Inferior parietal cortex (tissue), 1 donor: ENCODE measurements at regions not wholly inside any gene's neighbourhood (a gene's known extent, or its start where the extent isn't known, plus 50 kb on each side); places are given as distances from the start of the nearest gene placed in this dataset.
"Not testable (repeated sequence)": the region's sequence is repeated elsewhere in the genome, so short reads cannot be mapped to it uniquely, and the experiment has no call there.

Experiments
- DNase-seq: peaks from one replicate; pipeline ENCODE4 v3.0.0-alpha.2; 2016; ENCODE audit errors: extremely low spot score

DNA sequence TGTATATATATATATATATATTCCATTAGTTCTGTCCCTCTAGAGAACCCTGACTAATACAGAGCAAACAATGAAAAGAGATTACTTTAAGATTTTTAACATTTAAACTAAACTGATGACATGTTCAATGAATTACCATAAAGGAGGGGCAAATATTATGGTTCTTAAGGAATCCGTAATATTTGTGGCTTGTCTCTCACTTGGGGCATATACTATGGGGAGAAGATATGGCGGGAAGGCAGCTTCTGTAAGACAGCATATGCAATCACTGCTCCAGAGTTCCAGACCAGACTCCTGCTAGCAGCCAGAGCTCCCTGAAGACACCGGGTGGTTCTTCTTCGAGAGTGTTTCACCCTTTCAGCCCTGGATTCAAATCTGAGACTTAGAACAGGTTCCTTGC is 321.1 kb upstream of the NT5E start:
- DNase-seq: no peak

- DNase-seq: not testable (repeated sequence)
Observed at GRCh38 chr6:85128256-85128655, 321.6 kb upstream of the NT5E start.

DNA sequence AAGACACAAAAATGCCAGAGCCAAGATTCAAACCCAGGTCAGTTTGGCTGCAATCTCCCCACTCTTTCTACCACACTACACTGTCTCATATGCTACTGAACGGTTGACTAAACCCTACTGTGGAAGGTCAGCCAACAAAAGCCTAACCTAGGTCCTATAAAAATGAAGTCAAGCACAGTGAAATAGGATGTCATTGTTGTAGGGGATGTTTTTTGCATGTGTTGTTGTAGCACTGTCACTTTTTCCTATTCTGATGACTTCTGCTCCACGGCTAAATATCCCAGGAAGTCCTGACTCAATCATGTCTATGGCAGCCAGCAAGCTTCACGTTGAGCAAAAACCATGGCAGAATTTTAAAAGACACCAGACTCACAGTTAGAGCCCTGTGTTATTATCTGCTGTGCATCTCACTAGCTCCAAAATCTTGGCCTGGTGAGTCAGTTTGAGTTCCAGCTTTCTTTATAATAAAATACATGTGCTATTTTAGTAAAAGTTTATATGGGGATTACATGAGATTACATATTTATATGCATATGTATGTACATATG is 322.1 kb upstream of the NT5E start:
- DNase-seq: no peak

GRCh38 chr6:85127168-85127498 is 322.8 kb upstream of the NT5E start:
- DNase-seq: no peak

- DNase-seq: peak; percentile 37
Observed at GRCh38 chr6:85126485-85127167, 323.3 kb upstream of the NT5E start.

DNA sequence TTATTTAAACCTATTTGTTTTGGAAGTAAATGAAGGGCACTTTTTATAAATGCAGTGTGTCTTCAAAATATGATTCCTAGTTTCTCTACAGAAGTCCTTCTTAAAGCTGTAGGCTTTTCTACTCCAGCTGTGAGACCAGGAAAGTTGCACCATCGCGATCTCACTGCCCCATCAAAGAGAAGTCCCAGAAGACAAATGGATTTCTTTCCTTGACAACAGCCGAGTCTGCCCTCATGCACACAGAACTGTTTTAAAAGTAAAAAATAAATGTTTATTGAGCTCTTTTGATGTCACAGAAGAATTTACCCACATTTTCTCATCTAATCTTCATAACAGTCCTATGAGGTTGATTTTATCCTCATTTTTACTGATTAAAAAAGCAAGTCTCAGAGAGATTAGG is 324.4 kb upstream of the NT5E start:
- no peak for DNase-seq

DNA sequence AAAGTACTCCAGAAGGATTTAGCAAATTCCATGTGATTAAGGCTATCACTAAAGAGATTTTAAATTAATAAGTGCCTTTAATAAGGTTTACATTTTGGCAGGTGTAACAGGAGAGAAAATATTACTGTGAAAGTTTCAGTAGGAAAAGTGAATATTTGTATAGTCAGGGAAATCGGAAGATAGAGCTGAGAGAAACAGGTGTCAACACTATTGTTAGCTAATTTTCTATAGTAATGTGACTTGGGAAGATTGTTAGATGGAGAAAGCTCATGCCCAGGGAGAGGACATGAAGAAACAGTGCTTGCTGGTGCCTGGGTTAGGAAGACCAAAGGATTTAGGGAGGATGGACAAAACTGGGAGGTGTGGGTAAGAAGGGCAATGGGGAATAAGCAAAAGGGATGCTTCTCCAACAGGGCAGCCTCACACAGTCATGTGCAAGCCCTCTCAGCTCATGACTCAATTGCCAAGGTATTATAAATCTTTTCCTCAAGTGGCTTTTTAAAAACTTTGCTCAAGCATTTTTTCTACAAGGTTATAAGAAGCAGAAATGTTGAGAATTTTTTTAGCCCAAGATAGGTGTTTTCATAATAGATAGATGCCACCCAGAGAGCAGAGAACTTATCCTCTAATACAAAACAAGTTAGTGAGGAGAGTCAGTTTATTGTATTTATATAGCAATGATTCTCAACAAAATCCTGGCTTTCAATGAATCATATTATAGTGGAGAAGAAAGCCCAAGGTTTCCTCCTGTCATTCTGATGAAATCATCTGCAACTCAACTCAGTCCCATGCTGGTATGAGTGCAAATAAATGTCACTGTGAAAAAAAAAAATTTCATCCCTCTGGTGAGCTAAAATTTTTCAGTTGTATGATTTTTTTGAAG is 325.2 kb upstream of the NT5E start:
- DNase-seq: no peak

DNA sequence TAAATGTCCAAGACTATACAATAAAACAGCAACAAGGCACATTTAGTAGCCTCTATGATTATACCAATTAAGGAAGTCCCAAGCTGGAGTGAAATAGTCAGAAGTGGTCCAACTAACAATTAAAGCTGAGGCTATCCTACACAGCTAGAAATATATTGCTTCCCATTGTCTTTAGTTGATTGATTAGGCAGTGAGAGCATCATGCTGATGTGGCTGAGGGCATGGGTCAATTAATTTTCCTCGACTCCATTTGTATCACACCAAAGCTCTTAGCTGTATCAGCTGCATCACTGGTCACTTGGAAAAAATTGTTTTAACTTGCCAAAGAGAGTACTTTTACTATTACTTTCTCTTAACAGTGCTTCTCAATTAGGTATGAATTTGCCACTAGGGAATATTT is 328.7 kb upstream of the NT5E start:
- no peak for DNase-seq

DNA sequence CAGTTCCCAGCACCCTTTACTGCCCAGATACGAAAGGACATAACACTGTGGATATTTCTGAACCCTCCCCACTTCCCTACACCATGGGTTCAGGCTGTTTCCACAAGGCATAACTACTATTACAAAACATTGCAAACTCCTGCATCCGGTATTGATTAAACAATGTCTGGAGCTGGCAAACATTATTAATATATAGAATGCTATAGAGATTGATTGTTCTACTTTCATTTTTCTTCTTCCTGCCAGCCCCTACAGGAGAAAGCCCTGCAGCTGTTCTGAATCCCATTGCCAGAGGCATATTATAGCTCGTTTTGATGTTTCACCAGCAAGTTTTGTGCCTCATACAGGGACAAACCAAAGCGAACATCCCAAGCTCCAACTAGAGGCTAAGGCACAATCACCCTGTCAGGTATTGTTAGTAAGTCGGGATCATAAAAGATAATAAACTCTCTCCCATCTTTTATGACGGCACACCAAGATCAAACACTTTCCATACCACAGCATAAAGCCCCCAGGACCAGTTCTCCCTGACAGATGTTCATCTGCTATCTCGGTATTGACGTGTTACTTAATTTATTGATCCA is 331.1 kb upstream of the NT5E start:
- no peak for DNase-seq

DNA sequence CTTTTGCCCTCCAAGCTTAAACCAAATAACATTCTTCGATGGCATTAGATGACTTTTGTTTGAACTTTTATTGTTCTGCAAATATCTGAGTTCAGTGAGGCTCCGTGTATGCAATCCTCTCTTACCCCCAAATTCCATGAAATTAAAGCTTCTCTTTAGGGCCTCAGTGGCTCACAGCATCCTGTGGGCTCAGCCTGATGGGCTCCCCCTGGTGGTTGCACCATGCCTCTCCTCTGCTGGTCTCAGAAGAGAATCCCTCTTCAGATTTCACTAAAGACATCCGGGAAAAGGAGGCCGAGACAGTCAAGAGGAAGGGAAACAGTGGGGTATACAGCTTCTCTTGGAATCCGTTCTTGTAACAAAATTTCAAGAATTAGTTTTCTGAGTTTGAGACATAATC is 331.6 kb upstream of the NT5E start:
- no peak for DNase-seq

GRCh38 chr6:85116475-85116874 is 333.4 kb upstream of the NT5E start:
- no peak for DNase-seq

DNA sequence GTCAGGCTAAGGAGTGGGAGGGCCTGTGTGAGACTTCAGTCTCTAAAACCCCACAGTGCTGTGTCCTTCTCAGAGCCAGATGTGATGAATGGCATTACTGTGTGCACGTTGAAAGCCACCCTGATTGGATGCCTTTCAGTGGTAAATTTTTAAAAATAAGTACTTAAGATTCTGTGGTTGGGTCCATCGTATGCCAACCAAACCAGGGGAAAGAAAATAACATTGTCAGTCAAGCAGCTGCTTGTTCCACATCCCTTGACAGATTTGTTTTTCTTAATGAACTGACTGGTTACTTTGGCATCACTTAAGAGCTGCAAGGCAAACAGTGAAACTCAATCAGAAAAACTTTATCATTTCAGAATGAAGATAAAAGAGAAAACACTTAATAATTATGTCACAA is 334.0 kb upstream of the NT5E start:
- DNase-seq: no peak

DNA sequence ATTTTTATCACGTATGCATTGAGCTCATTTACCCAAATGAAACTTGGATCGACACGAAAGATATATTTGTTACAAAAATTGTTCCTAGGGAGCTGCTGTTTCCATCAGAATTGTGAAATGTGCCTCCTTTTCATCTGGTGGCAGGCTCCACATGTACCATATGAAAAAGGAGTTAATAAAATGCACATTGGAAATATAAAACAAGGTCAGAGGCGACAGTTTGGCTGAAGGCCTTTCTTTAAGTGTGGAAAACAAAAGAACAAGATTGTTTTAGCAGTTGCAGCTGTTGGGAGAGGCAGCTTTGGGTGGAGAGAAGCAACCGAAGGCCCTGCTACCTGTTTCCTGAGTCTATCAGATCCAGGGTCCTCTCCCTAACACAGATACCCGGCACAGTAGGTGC is 334.5 kb upstream of the NT5E start:
- no peak for DNase-seq

DNA sequence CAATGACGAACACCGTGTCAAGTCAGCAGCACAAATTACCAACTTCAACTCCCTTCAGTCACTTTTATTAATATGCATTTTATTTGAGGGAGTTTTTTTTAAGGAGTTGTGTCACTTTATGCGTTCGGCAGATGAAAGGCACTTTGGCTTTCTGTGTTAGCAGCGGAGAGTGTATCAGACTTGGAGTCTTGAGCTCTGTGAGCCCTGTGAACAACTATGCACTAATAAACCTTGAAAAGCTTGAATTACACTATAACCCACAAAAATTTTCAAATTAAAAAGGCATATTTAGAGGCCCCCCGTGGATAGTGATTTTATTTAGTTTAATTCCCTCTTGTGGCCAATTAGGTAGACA is 335.3 kb upstream of the NT5E start:
- no peak for DNase-seq

- no peak for DNase-seq
Observed at GRCh38 chr6:85113934-85114580, 335.8 kb upstream of the NT5E start.

- no peak for DNase-seq
Observed at GRCh38 chr6:85112540-85112939, 337.3 kb upstream of the NT5E start.

DNA sequence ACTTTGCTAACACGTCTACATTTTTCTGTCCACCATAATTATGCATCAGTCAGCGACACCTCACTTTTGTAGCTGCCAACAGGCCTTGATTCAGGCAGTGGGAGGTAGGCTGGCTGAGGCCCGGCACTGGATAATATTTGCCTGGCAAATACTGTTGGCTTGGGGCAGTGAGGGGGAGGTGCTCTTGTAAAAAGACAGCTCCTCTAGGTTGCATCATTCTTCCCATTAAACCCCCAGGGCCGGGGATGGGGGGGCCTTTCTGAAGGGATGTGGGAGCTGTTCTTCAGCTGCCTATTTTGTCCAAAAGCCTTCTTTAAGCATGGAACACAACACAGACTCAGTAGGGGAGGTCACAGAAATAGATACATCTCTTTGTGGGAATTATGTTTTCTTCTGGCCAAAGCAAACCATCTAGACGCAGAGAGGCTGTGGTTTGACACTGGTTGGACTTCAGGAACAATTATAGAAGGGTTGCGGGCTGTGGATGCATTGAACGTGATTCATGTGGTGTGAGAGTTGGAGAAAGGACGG is 338.3 kb upstream of the NT5E start:
- no peak for DNase-seq

DNA sequence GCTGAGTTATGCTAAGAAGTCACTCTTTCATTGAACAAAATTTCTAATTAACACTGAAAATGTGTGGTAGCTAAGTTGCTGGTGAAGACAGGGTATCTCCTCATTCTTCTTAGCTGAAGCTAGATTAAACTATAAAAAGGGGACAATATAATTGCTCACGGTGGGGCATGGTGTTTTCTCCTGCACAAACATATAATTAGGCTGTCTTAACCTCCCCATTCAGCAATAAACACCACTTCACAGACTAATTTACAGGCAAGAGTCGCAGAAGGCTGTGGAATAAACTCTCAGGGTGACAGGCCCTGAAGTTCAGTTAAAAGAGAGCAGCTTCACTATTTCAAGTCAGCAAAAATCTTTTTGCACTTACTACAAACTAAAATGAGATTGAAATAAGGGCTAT is 338.9 kb upstream of the NT5E start:
- no peak for DNase-seq

GRCh38 chr6:85107701-85108100 is 342.2 kb upstream of the NT5E start:
- no peak for DNase-seq

DNA sequence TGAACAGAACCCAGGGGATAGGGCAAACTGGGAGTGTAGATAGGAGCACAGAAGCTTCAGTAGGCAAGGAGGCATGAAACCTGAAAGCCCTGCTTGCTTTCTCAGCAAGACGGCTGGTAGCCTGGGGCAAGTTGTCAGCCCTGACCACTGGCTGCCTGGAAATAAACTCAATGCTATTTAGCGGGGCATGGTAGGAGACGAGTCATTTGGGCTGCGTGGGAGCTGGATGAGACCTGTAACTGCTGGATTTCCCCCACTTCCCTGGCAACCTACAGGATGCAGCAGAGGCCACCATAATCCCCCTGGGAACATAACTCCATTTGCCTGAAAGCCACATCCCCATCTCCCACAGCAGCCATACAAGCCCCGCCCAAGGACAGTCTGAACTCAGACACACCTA is 332.6 kb upstream of the TBX18 start:
- DNase-seq: no peak

GRCh38 chr6:85092226-85092625 is 327.8 kb upstream of the TBX18 start:
- no peak for DNase-seq

DNA sequence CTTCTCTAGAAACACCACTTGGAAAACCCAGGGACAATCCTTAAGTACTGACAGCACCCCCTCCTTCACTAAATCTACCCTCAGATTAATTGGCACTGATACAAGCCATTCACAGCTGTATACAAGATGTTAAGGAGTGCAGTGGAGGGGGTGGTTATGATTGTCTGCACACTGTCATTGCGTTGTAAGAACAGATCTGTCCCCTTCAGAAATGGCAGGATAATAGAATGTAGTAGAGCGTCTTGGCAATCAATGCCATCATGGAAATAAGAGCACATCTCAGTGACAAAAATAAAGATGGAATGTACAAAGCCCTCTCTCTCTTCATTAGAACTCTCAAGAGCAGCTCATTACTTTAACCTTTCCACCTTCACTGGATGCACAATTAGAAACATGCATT is 324.9 kb upstream of the TBX18 start:
- no peak for DNase-seq
